Parathyroid adenoma (tissue), 2 donors: ENCODE measurements at regions not wholly inside any gene's neighbourhood (a gene's known extent, or its start where the extent isn't known, plus 50 kb on each side); places are given as distances from the start of the nearest gene placed in this dataset.

Experiments
- H2AFZ ChIP-seq: fragments of 300-600 bp; sonication (generic); one replicate; pipeline ENCODE4 v1.7.0; 2017; ENCODE audit warnings: antibody characterized with exemption, mild to moderate bottlenecking
- H3K27ac ChIP-seq: fragments of 300-600 bp; sonication (generic); one replicate; pipeline ENCODE4 v1.7.0; 2017
- H3K27me3 ChIP-seq: fragments of 300-600 bp; sonication (generic); one replicate; pipeline ENCODE4 v1.7.0; 2017; ENCODE audit warnings: low read length; ENCODE audit not compliant: control insufficient read depth, insufficient read depth
- H3K36me3 ChIP-seq: fragments of 300-600 bp; sonication (generic); one replicate; pipeline ENCODE4 v1.7.0; 2017; ENCODE audit warnings: low read length; ENCODE audit not compliant: control insufficient read depth, insufficient read depth
- H3K4me1 ChIP-seq: fragments of 300-600 bp; sonication (generic); one replicate; pipeline ENCODE4 v1.7.0; 2017; ENCODE audit warnings: control low read depth
- H3K4me2 ChIP-seq: fragments of 300-600 bp; sonication (generic); one replicate; pipeline ENCODE4 v1.7.0; 2017; ENCODE audit warnings: low read length
- H3K4me3 ChIP-seq: fragments of 300-600 bp; sonication (generic); one replicate; pipeline ENCODE4 v1.7.0; 2017; ENCODE audit warnings: low read depth, low read length
- H3K79me2 ChIP-seq: fragments of 300-600 bp; sonication (generic); one replicate; pipeline ENCODE4 v1.7.0; 2017; ENCODE audit warnings: control low read depth
- H3K9ac ChIP-seq: fragments of 300-600 bp; sonication (generic); one replicate; pipeline ENCODE4 v1.7.0; 2017; ENCODE audit warnings: mild to moderate bottlenecking
- H3K9me3 ChIP-seq: fragments of 300-600 bp; sonication (generic); one replicate; pipeline ENCODE4 v1.7.0; 2017; ENCODE audit warnings: low read length; ENCODE audit not compliant: control insufficient read depth
- TF ChIP-seq, protein P1 (sequence below): fragments of 300-600 bp; sonication (generic); IDR thresholded peaks from one replicate; pipeline ENCODE4 v1.7.0; 2017; ENCODE audit warnings: antibody characterized with exemption, mild to moderate bottlenecking
- donor health status: primary hyperparathyroidism.

DNA sequence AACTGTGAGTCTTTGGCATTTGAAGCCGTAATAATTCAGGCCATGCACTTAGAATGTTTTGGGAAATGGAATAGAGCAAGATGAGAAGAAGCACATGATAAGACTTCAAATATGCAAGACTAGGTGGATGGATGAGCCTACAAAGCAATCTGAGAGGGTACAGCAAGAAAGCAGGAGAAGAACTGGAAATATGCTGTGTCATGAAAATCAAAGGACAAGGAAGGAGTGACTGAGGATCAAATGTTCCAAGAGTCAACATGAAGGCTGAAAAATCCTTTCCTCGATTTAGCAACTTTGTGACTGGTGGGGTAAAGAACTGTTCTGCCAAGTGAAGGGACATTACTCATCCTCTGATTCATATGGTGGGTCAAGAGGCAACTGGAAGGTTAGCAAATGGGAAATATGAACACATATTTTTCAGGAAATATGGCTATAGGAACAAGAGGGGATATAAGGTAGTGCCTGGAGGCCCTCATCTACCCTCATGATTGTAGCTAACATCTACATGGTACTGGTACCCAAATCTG, 803.7 kb upstream of the ARRDC4 start:
- TF ChIP-seq, protein P1, sequence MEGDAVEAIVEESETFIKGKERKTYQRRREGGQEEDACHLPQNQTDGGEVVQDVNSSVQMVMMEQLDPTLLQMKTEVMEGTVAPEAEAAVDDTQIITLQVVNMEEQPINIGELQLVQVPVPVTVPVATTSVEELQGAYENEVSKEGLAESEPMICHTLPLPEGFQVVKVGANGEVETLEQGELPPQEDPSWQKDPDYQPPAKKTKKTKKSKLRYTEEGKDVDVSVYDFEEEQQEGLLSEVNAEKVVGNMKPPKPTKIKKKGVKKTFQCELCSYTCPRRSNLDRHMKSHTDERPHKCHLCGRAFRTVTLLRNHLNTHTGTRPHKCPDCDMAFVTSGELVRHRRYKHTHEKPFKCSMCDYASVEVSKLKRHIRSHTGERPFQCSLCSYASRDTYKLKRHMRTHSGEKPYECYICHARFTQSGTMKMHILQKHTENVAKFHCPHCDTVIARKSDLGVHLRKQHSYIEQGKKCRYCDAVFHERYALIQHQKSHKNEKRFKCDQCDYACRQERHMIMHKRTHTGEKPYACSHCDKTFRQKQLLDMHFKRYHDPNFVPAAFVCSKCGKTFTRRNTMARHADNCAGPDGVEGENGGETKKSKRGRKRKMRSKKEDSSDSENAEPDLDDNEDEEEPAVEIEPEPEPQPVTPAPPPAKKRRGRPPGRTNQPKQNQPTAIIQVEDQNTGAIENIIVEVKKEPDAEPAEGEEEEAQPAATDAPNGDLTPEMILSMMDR = no peak
- Histone ChIP-seq H3K9ac (no peak overlapping the region), H3K79me2 (no peaks in the 10 kb centered on the region), H3K4me3 (no peak overlapping the region), H3K27ac (no peak overlapping the region), H3K4me1 (no peaks in the 10 kb centered on the region), H3K36me3 (no peaks in the 10 kb centered on the region), H3K9me3 (no peaks in the 10 kb centered on the region), H3K27me3 (no peaks in the 10 kb centered on the region), H2AFZ (no peak overlapping the region), H3K4me2 (no peak overlapping the region)

DNA sequence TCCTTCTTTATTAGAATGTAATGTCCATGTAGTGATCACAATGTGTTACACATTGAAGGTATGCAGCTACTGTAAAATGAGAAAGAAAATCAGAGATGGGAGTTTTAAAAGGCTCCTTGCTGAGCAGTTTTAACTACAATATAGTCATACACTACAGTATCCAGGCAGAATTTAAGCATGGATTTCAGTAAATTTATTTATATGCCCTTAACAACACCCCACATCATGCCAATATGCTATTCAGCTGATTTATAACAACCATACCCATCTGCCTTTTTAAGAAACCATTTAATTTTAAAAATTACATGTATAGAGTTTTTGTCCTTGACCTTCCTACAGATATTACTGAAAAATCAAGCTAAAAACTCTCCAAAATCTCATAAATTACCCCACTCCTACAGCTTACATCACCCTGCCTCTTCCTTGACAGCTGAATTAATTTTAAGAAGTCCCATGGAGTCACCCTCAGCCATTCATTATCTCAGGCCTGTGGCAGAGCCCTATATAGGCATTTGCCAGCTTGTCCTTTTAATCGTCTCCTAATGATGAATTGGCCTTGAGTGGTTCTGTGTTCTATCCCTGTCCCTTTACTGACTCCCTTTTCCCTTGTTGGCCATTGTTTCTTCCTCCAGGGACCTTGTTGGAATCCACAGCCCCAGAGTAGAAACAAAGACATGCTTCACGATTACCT, 797.6 kb upstream of the ARRDC4 start:
- H3K9ac ChIP-seq = no peak overlapping the region
- no peak overlapping the region for H3K4me3 ChIP-seq
- no peak overlapping the region for H2AFZ ChIP-seq
- H3K27ac ChIP-seq = no peak overlapping the region
- H3K79me2 ChIP-seq = no peaks in the 10 kb centered on the region
- no peak overlapping the region for H3K4me2 ChIP-seq
- H3K4me1 ChIP-seq = no peaks in the 10 kb centered on the region
- H3K27me3 ChIP-seq = no peaks in the 10 kb centered on the region
- TF ChIP-seq, protein P1 = no peak
- H3K9me3 ChIP-seq = no peaks in the 10 kb centered on the region
- H3K36me3 ChIP-seq = no peaks in the 10 kb centered on the region

DNA sequence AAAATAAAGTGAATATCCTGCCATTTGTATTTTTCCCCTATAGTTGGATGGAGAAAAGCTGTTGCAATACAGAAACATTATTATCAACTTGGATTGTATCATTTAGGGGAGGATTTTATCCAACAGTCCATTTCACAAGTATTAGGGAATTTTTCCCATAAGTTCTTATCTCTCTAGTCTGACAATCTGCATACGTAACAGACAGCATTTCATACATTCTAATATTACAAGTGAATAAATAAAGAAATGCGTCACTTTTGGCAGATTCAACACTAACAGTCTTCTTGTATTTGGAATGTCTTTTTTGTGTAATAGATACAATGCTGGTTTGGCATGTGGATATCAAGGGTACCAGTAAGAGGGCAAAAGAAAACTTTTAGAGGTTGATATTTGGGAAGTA, 795.3 kb upstream of the ARRDC4 start:
- Histone ChIP-seq H3K36me3 (no peaks in the 10 kb centered on the region), H2AFZ (no peak overlapping the region), H3K4me2 (no peak overlapping the region), H3K79me2 (no peaks in the 10 kb centered on the region), H3K27ac (no peak overlapping the region), H3K4me3 (no peak overlapping the region), H3K27me3 (no peaks in the 10 kb centered on the region), H3K4me1 (no peaks in the 10 kb centered on the region), H3K9ac (no peak overlapping the region), H3K9me3 (no peaks in the 10 kb centered on the region)
- TF ChIP-seq, protein P1 = no peak

DNA sequence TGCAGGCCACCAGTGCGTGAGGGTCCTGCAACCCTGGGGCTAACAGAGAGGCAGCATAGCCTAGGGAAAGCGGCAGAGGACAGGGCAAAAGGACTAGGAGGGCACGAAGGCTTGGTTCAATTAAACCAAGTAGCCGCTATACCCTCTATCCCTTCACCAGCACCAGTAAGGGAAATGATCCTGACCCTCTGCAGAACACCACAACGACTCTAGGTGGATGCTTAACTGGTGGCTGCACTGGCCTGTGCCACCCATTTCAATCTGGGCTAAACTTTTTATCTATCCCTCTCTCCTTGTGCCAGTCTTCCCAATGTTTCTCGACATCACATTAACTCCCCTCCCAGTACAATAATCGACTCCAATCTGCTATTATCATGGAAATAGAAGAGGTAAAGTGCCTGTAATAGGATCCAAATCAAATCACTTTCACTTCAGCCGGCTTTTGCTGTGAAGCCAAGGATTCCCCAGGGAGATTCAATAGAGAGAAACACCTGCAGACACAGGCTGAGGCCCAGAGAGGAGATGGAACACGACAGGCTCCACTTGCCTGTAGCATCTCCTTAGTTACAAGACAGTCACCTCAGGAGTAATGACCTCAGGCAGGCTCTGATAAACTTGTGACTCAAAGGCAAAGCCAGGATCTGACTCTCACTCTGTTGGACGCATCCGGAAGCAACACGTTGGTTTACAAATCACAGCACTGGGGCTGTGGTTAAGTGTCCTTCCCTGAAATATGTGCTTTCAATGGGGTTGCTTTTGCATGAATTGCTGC, 791.6 kb upstream of the ARRDC4 start:
- H3K36me3 ChIP-seq = no peaks in the 10 kb centered on the region
- H3K27me3 ChIP-seq = no peaks in the 10 kb centered on the region
- no peaks in the 10 kb centered on the region for H3K4me1 ChIP-seq
- no peaks in the 10 kb centered on the region for H3K9me3 ChIP-seq
- H3K27ac ChIP-seq = no peak overlapping the region
- no peak overlapping the region for H2AFZ ChIP-seq
- H3K79me2 ChIP-seq = no peaks in the 10 kb centered on the region
- no peak overlapping the region for H3K9ac ChIP-seq
- H3K4me3 ChIP-seq = no peak overlapping the region
- H3K4me2 ChIP-seq = no peak overlapping the region
- TF ChIP-seq, protein P1 = no peak
